Left lobe of liver (tissue), 2 donors: ENCODE measurements at regions not wholly inside any gene's neighbourhood (a gene's known extent, or its start where the extent isn't known, plus 50 kb on each side); places are given as distances from the start of the nearest gene placed in this dataset.

Experiments used
- ATAC-seq: fragments of 200-7000 bp; cut with Tn5 transposase; one replicate; pipeline ENCODE4 v1.9.1; 2020; ENCODE audit warnings: mild to moderate bottlenecking, moderate library complexity
- DNase-seq: peaks from one replicate; pipeline ENCODE4 v3.0.0-alpha.2; 2020; ENCODE audit warnings: low spot score
- donor health status: DM: no; HTN: no; CAD: no; lungs with moderate emphysema.
- donor health status: DM: no; HTN: yes; CAD: no.

DNA sequence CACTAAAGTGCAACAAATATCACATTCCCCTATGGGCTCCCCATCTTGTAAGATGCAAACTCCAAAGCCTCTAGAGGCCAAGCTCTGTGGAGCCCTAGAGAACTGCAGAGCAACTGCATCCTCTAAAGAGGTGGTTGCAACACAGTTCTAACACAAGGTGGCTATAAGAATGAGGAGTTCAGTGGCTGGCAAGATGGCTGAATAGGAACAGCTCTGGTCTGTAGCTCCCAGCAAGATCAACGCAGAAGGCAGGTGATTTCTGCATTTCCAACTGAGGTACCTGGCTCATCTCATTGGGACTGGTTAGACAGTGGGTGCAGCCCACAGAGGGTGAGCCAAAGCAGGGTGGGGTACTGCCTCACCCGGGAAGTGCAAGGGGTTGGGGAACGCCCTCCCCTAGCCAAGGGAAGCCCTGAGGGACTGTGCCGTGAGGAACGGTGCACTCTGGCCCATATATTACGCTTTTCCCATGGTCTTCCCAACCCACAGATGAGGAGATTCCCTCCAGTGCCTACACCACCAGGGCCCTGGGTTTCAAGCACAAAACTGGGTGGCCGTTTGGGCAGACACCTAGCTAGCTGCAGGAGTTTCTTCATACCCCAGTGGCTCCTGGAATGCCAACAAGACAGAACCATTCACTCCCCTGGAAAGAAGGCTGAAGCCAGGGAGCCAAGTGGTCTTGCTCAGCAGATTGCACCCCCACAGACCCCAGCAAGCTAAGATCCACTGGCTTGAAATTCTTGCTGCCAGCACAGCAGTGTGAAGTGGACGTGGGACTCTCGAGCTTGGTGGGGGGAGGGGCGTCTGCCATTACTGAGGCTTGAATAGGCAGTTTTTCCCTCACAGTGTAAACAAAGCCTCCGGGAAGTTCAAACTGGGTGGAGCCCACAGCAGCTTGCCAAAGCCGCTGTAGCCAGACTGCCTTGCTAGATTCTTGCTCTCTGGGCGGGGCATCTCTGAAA, 188.6 kb upstream of the EGLN3 start:
- ATAC-seq (peak; percentile 68), DNase-seq (peak; percentile 70)

DNA sequence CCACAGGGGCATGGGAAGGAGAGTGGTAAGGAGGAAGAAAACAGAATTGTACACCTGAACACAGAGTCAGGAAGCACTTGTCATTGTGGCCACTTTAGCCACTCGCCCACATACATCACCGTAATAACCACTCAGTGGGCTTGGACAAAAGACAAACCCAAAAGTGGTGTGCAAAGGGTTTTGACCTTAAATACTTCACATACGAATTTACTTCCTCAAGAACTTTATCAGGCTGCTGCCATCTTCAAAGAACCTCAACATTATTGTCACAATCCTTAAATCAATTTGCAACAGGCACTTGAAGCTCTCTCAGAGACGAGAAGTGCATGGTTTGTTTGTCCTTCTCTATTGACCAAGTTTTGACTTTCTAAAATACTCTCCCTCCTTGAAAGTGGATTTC, 187.3 kb upstream of the EGLN3 start:
- no peak for ATAC-seq
- no peak for DNase-seq

DNA sequence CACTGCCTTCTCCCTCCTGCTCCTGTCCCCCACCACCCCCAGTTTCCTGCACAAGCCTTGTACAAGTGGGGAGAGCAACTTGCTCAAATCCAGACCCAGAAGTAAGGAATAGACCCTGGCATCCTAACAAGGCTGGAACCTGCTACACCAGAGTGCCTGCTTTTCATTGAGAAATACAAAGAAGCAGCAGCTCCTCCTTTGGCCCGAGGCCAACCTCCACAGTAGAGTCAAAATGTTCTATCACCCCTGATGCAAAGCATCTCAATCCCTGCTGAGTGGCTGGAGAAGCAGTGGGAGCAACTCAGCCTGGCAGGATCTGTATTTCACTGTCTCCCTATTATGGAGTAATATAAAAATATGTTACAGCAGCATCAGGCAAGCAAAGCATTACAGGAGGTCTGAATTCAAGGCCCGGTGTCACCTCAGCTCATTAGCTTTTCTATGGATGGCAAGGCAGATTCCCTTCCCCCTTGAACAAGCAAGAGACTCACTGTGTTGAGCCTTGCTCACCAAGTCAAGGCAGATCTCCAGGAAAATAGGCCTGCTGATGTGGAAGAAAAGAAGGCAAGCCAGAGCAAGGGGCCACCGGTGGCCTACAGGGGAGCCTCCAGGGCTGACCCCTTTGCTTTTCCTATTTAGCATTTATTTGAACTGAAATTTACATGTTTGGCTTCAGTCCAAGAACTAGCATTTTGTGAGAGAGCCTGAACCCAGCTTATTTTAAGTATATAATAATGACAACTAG, 186.3 kb upstream of the EGLN3 start:
- no peak for ATAC-seq
- DNase-seq: no peak

DNA sequence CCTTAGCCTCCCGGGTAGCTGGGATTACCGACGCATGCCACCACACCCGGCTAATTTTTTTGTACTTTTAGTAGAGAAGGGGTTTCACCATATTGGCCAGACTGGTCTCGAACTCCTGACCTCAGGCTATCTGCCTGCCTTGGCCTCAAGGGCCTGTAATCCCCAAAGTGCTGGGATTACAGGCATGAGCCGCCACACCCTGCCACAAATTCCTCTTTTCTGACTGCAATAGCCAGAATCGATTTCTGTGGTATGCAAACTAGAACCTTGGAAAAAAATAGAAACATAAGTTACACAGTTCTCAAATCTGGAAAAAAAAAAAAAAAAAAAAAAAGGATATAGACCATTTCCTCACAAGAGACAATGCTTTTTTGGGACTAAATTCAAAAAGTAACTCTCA, 184.6 kb upstream of the EGLN3 start:
- DNase-seq (no peak), ATAC-seq (no peak)

DNA sequence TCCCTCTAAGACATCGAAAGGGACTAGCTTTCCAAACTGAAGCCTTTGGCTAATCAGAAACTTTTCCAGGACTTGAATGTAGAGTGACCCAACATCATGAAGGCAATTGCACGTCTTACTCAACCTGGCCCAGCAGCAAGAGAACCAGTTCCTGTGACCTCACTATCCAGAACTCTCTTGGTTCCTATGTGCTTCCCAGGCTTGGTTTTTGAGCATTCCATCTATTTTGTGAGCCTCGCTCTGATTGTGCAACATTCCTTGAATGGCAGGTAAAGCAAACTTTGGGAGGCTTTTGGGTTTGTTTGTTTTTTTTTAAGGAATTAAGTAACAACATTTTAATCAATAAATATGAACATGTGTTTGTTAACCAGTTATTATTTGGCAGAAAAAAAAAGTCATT, 183.6 kb upstream of the EGLN3 start:
- no peak for ATAC-seq
- no peak for DNase-seq

DNA sequence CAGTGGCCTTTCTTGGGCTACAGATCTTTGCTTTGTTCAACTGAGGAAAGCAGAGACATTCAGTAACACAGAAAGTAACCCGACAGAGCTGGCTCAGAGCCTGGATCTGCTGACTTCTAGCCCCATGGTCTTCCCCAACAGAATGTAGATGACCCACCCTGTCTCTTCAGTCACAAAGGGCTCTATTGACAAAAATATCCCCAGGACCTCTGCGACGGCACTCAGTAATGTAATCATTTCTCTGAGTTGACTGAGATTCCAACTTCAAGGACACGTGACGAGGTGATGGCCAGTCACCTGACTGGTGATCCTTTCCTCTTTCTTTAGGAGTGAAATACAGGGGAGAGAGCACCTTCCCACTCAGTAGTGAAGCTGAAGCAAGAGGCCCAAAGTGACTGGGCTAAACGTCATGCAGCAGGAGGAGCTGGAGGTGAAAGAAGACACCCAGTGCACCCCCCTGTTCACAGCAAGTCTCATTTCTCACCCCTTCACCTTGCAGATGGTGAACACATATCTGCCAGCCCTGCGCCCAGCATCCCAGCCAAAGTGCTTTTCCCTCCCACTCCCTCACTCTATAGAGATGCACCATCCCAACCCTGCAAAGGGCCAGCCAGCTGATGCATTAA, 179.2 kb upstream of the EGLN3 start:
- DNase-seq: no peak
- ATAC-seq: no peak

DNA sequence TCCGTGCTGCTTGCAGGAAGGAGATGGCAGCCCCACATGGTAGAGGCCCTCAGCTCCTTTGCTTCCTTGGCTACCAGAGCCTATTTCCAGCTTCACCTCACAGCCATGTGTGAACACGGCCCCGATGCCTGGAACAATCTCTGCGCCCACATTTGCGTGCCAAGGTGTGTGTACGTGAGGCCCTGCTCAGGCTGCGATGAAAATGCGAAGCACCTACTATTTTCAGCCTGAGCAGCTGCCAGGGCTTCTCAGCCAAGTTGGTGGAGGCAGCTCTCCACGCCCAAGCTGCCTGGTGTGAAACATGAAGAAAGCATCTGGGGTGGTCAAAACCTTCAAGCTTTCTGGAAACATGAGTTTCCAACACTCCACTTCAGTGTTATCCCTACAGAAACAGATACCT, 177.8 kb upstream of the EGLN3 start:
- ATAC-seq (no peak), DNase-seq (no peak)

DNA sequence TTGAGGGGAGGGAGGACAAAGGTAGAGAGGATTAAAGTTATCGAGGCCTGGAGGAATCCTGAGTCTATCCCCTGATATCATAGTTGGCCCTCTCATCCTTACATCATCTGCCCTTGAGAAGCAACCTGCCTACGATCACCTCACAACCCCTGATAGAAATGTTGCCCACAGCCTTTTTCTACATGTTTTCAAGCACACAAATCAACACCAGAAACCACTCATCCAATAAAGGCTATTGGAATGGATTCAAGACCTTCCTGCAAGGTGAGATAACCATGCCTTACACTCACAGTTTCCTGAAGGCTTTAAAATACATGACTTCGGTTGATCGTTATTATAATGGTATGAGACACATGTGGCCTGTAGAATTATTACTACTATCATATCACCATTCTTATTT, 175.7 kb upstream of the EGLN3 start:
- DNase-seq (no peak), ATAC-seq (no peak)

DNA sequence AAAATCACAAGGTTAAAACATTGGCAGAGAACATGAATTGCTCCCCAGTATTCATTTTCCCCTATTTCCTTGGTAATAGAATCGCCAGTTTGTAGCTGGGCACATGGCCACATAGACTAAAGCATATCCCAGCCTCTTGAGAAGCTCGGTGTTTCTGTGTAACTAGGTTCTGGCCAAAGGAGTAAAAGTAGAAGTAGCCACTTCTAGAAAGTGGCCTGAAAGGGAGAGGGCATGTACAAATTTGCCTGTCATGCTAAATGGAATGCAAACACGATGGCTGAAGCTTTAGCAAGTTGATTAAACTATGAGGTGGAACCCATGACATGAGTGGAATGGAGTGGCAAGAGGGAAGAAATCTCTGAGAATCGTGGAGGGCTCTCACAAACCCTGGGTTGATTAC, 173.7 kb upstream of the EGLN3 start:
- no peak for DNase-seq
- no peak for ATAC-seq

DNA sequence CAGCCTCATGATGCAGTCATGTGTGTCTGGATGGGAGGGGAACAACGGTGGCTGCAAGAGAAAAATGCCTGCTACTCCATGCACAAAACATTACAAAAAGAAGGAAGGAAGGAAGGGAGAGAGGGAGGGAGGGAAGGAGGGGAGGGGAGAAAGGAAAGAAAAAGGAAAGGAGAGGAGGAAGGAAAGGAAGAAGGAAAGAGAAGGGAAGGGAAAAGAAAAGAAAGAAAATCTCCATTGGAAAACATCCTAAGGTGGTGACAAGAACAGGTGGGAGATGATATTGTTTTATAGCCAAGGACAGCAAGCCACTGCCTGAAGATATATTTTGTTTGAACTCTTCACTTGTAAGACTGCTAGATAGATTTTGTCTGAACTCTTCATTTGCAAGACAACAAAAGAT, 171.8 kb upstream of the EGLN3 start:
- ATAC-seq (no peak), DNase-seq (no peak)

DNA sequence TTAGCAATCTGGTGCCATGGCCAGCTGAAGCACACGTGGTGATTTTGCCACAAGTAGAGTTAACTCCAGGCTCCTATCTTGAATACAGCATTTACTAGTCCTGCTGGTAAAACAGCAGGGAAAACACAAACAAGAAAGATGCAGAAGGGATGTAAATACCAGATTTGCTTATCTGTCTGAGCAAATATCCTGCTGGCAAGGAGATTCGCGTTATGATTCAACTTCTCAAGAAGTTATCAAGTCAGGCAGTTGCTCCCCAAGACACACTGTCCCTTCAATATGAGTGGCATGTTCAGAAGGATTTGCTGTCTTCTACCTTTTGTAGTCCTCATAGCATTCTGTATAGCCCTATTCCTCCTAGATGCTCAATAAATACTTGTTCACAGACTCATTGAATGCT, 171.2 kb upstream of the EGLN3 start:
- ATAC-seq: no peak
- no peak for DNase-seq

DNA sequence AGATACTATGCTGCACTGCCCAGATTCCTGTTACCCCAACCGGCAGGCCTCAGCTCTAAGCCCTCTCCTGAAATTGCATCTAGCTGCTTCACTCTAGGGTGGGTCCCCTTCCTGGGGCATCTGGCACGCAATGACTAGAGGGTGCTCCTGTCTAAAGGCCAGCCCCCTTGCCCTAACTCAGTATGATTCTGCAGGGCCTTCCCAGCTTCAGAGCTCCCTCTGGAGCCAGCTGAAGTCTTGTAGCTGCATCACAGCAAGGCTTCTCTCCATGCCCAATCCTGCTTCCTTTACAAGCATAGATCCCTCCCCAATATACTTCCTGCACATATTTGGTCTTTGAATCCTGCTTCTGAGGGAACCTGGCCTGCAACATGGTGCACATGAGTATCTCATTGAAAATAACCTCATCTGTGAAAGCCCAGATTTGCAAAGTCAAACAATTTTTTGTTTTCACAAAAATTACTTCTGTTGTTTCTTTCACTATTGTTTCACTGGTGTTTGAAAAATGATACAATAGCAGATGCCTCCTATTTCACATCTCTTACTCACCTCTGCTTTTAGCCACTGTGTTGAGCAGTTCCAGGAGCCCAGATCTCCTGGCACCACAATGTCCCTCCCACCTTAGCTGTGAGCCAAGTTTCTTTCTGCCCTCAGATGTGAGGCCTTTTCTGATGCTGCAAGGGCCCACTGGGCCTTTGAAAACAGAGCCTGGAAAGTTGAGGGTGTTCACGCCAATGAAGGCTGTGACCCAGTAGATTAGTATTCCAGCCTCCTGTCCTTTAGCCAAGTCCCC, 169.5 kb upstream of the EGLN3 start:
- no peak for DNase-seq
- no peak for ATAC-seq

DNA sequence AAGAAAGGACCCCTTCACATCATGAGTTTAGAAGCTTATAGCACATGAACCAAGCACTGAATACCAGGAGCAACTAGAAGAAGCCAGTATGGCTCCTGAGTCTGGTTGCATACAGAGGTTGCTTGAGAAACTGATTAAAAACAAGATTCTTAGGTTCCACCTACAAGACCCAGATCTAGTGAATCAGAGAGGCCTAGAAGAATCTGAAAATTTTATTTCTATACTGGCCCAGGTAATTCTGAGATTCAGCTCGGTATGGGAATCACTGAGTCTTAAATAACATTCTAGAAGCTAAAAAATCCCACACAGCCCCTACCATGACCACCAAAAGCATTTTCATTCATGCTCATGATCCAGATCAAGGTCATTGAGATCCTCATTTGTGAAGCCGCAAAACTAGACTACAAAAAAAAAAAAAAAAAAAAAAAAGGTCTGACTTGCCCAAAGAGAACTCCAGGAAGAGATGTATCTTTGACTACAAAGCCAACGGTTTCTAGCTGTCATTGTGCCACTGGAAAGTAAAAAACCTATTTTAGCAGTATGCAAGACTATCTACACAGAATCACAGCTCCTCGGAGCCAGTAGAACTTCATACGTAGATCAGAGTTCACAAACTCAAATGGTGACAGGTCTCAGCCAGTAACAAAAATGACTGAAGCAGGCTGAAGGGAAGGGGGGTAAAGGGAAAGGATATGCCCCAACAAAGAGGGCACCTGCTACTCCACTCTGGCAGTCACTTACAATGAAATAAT, 168.4 kb upstream of the EGLN3 start:
- ATAC-seq (no peak), DNase-seq (no peak)

DNA sequence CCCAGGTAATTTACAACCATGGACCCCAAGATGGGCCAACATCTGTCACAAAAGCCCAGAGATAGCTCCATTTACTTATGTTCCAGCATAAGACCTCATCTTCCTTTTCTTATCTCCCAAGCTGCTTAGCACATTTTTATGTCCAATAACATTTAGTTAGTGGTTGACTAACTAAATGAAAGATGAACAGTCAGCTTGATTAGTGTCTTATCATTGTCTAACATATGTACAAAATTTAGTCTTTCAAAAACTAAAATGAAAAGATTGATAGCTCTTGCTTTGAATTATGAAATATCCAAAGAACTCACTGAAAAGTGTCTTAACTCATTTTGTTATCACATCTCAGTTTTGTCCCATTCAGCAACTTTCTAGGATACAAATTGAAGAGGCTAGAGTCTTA, 163.1 kb upstream of the EGLN3 start:
- DNase-seq (no peak), ATAC-seq (no peak)

DNA sequence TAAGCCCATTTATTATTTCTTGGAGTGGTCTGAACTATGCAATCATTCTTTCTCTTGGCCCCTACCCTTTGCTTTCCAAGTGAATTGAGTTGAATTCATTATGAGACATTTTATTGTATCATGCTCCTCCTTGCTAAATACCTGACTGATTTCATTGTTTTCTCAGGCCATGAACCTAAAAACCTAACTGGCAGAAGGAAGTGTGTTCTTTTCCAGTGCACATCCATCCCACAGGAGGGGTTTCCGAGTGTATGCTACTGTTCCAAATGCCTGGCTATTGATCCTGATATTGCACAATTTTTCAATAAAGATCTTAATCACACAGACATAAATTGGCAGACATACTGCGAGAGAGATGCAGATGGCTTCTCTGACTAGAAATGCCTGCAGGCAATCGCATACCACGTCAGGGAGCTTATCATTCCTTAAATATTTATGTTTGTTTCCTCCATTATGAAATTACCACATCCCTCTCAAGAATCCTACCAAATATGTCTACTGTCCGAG, 162.2 kb upstream of the EGLN3 start:
- DNase-seq (no peak), ATAC-seq (no peak)

DNA sequence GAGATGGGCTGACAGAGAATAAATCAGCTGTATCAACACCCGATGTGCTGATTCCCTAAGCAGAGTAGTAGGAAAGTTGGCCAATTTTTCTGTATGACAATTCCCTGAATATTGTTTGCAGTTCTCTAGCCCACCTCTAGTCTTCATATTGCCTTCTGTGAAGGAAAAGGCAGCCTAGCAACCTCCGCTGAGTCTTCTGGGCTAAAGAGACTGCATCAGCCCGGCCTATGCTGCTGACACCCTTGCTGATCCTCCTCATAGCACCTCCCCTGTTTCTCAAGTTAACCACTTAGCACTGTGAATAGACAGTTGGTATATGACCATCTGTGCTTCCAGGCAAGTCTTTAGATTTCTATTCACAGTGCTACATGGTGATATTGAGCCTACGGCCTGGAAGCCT, 161.1 kb upstream of the EGLN3 start:
- no peak for ATAC-seq
- no peak for DNase-seq

DNA sequence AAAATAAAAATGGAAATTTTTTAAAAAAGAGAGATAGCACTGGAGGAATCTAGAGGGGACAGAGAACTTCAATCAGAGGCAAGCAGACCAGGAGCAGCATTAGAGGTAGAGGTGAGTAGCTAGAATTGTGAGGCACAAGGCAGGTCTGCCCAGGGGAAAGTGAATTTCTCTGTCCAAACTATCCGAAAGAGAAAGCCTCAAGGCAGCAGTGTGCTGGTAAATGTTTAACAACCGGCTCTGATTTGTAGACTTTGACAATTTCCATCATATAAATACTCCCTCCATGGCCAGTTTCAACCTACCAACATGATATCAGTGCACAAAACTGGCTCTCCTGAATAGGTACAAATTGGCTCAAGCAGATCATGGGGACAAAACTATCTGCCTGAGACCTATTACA, 160.6 kb upstream of the EGLN3 start:
- DNase-seq: no peak
- ATAC-seq: peak; percentile 52

DNA sequence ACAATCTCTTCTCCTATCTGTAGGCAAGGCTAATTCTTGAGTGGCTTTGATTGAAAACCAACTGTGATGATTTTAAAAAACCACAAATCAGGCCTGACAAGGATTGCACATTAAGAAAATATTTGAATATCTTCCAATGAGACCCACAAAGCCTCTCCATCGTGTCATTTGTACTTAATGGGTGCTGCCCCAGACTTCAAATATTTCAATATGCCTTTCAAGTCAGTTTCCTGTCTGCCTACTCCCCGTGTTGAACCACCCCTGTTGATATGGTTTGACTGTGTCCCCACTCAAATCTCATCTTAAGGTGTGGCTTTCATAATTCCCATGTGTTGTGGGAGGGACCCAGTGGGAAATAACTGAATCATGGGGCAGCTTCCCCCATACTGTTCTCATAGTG, 159.7 kb upstream of the EGLN3 start:
- ATAC-seq (no peak), DNase-seq (no peak)

DNA sequence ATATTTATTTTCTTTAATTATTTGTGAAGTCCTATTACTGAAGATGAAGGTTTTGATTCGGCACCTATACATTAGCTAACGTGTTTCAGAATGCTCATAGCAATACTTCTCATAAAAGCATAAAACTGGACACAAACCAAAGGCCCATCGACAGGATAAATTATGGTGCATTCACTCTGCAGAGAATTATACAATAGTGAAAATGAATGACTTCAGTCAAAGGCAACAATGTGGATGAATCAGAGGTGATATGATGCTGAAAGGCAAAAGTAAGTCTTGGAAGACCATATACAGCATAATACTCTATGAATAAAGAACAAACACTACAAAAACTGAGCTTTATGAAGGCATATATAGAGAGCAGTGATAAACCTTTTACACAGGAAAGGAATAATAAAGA, 156.6 kb upstream of the EGLN3 start:
- ATAC-seq (no peak), DNase-seq (no peak)

DNA sequence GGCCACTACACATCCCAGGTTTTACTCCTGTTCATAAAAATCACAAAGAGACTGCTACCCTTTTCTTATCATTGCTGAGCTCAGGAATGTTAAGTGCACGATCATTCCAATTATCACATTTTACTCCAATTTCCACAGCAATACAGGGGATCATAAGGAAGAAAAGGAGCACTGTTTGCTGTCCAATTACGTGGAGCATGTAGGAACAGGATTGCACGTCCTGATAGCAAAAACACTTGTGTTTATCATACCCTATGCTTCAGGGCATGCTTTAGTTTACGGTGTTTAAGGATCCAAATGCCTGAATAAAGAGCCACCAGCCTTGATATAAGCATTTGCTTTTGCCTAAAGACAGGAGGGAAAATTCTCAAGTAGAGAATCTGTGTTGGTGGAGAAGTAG, 155.4 kb upstream of the EGLN3 start:
- ATAC-seq (no peak), DNase-seq (no peak)
